ENCODE measurements at regions not wholly inside any gene's neighbourhood (a gene's known extent, or its start where the extent isn't known, plus 50 kb on each side); places are given as distances from the start of the nearest gene placed in this dataset.

- in situ Hi-C loops (cut with HindIII; ENCODE audit: extremely low pct_ligation_motif_present, low pct_unique_long_range_greater_than_20kb), result no loop called here
- ATAC-seq (no peak), FAIRE-seq (no peak), DNase-seq (ENCODE audit: low spot score) (no peak)
- H3K79me2 ChIP-seq (ENCODE audit: insufficient read depth, low read length), result no peaks in the 10 kb centered on the region
- H3K4me3 ChIP-seq (replicated peaks in 1 of 3; ENCODE audit: insufficient read depth in 1 of 3, low read depth in 2 of 3, low read length in 3 of 3), result no peak overlapping the region
- intact Hi-C loops (cut with micrococcal nuclease; ENCODE audit: unreplicated experiment), result no loop called here
- H3K4me1 ChIP-seq (ENCODE audit: insufficient read depth, low read length), result no peaks in the 10 kb centered on the region
- 18% methylated on average over 3 of the region's 3 CpGs for WGBS (ENCODE audit: low lambda C conversion rate)
- TF ChIP-seq IRF1 (CRISPR knock-in tag; IDR thresholded peaks at IDR 0.05; ENCODE audit: low read depth) (no peak), MNT (IDR thresholded peaks at IDR 0.05) (peak; percentile 93)
- peaks cover 13% of the 10 kb centered on the region for H3K9me3 ChIP-seq (ENCODE audit: low read length)
- H2AFZ ChIP-seq (ENCODE audit: low read length), result no peak overlapping the region
- no TSS peak for BruUV-seq (replicated peaks)
- ChIA-PET POLR2A (no interaction called here), CTCF (ENCODE audit: low intra/inter-chr PET ratio, low total read pairs) (no interaction called here)
- H3K4me2 ChIP-seq (ENCODE audit: low read depth, low read length), result no peak overlapping the region
- no peak overlapping the region for H3K27ac ChIP-seq (ENCODE audit: extremely low read length, insufficient read depth, low read length)
- no peak overlapping the region for H3K9ac ChIP-seq (ENCODE audit: insufficient read depth, low read depth, low read length)
- H3K36me3 ChIP-seq (replicated peaks in 1 of 2; ENCODE audit: control insufficient read depth in 1 of 2, insufficient read depth in 2 of 2, low read length in 2 of 2), result no peaks in the 10 kb centered on the region
- no peaks in the 10 kb centered on the region for H4K20me1 ChIP-seq (ENCODE audit: insufficient read depth, low read length)
- H3K27me3 ChIP-seq (ENCODE audit: control insufficient read depth in 1 of 2, insufficient read depth in 2 of 2, low read length in 2 of 2), result no peaks in the 10 kb centered on the region
Measured at GRCh38 chr10:56831681-56832080, 470.6 kb upstream of the ZWINT start.

- intact Hi-C loops (cut with micrococcal nuclease; ENCODE audit: unreplicated experiment), result no loop called here
- ATAC-seq, result no peak
- CTCF ChIA-PET (ENCODE audit: low intra/inter-chr PET ratio, low total read pairs), result no interaction called here
Measured at GRCh38 chr10:56823849-56824248, 462.8 kb upstream of the ZWINT start.

More at GRCh38 chr10:56823849-56824248, 462.8 kb upstream of the ZWINT start:
- no TSS peak for BruUV-seq (replicated peaks)
- no peaks in the 10 kb centered on the region for H3K36me3 ChIP-seq (replicated peaks in 1 of 2; ENCODE audit: control insufficient read depth in 1 of 2, insufficient read depth in 2 of 2, low read length in 2 of 2)
- WGBS (ENCODE audit: low lambda C conversion rate), result 0% methylated on average over 1 of the region's 1 CpG
- H3K4me2 ChIP-seq (ENCODE audit: low read depth, low read length), result no peak overlapping the region
- H3K9me3 ChIP-seq (ENCODE audit: low read length), result peaks cover 33% of the 10 kb centered on the region
- H3K4me1 ChIP-seq (ENCODE audit: insufficient read depth, low read length), result no peaks in the 10 kb centered on the region
- no peak overlapping the region for H3K9ac ChIP-seq (ENCODE audit: insufficient read depth, low read depth, low read length)
- peak; percentile 23 for FAIRE-seq
- in situ Hi-C loops (cut with HindIII; ENCODE audit: extremely low pct_ligation_motif_present, low pct_unique_long_range_greater_than_20kb), result no loop called here
- H4K20me1 ChIP-seq (ENCODE audit: insufficient read depth, low read length), result no peaks in the 10 kb centered on the region
- peak; percentile 2 for DNase-seq (ENCODE audit: low spot score)
- H3K27ac ChIP-seq (ENCODE audit: extremely low read length, insufficient read depth, low read length), result no peak overlapping the region
- no peak overlapping the region for H3K4me3 ChIP-seq (replicated peaks in 1 of 3; ENCODE audit: insufficient read depth in 1 of 3, low read depth in 2 of 3, low read length in 3 of 3)
- TF ChIP-seq ZNF790 (CRISPR knock-in tag; IDR thresholded peaks at IDR 0.05; ENCODE audit: borderline replicate concordance) (no peak), IKZF1 (IDR thresholded peaks at IDR 0.05) (no peak), CTCF (CRISPR knock-in tag; IDR thresholded peaks at IDR 0.05) (peak; percentile 39), SRSF4 (IDR thresholded peaks at IDR 0.05; ENCODE audit: low read depth, low read length, poor library complexity, severe bottlenecking) (no peak), PATZ1 (CRISPR knock-in tag; IDR thresholded peaks at IDR 0.05) (no peak), ZNF639 (CRISPR knock-in tag; conservative IDR thresholded peaks at IDR 0.05) (no peak), ZNF670 (CRISPR knock-in tag; IDR thresholded peaks at IDR 0.05; ENCODE audit: borderline replicate concordance) (no peak), STAG1 (CRISPR knock-in tag; IDR thresholded peaks at IDR 0.05) (peak; percentile 17; the same call in 1 of the 2 replicates)
- POLR2A ChIA-PET, result no interaction called here
- H3K27me3 ChIP-seq (ENCODE audit: control insufficient read depth in 1 of 2, insufficient read depth in 2 of 2, low read length in 2 of 2), result no peaks in the 10 kb centered on the region
- no peak overlapping the region for H2AFZ ChIP-seq (ENCODE audit: low read length)
- no peaks in the 10 kb centered on the region for H3K79me2 ChIP-seq (ENCODE audit: insufficient read depth, low read length)

Data from HepG2 (cell line).